ENCODE measurements at regions not wholly inside any gene's neighbourhood (a gene's known extent, or its start where the extent isn't known, plus 50 kb on each side); places are given as distances from the start of the nearest gene placed in this dataset.

- CTCF ChIA-PET (ENCODE audit: low intra/inter-chr PET ratio): no interaction called here
- Histone ChIP-seq H3K4me1 (replicated peaks in 1 of 2; ENCODE audit: control insufficient read depth in 2 of 2, insufficient read depth in 2 of 2, low read length in 2 of 2) (no peaks in the 10 kb centered on the region), H3K9ac (ENCODE audit: insufficient read depth in 1 of 2, low read depth in 2 of 2, low read length in 2 of 2) (no peak overlapping the region), H2AFZ (ENCODE audit: low read depth, low read length) (no peak overlapping the region), H3K4me3 (no peak overlapping the region), H3K27me3 (ENCODE audit: control insufficient read depth in 2 of 2, insufficient read depth in 2 of 2, low read length in 2 of 2) (no peaks in the 10 kb centered on the region), H3K9me1 (ENCODE audit: control insufficient read depth, insufficient read depth, low read length) (no peaks in the 10 kb centered on the region), H3K9me3 (replicated peaks; ENCODE audit: control insufficient read depth, insufficient read depth, low read depth, low read length) (no peaks in the 10 kb centered on the region), H4K20me1 (replicated peaks; ENCODE audit: control insufficient read depth, insufficient read depth, low read length) (no peaks in the 10 kb centered on the region), H3K36me3 (ENCODE audit: control insufficient read depth, insufficient read depth, low read length) (no peaks in the 10 kb centered on the region), H3K79me2 (ENCODE audit: control insufficient read depth, insufficient read depth, low read length) (no peaks in the 10 kb centered on the region), H3K27ac (ENCODE audit: extremely low read depth, low read depth, low read length) (no peak overlapping the region), H3K4me2 (ENCODE audit: insufficient read depth, low read length) (no peak overlapping the region)
- in situ Hi-C loops (cut with MboI): no loop called here
- FAIRE-seq (no peak), ATAC-seq (no peak), DNase-seq (ENCODE audit: extremely low read depth in 1 of 4, low spot score in 3 of 4) (no peak)
- no TSS peak for BruUV-seq (replicated peaks)
- POLR2A ChIA-PET: no interaction called here
- TF ChIP-seq PHF21A (IDR thresholded peaks at IDR 0.05; ENCODE audit: borderline replicate concordance, low read depth): no peak
- TF ChIP-seq PRMT5 (CRISPR knock-in tag; IDR thresholded peaks at IDR 0.05): no peak
- no peak for TF ChIP-seq NCOA4 (IDR thresholded peaks at IDR 0.05; ENCODE audit: partially characterized antibody)
- TF ChIP-seq GABPA (tag; conservative IDR thresholded peaks at IDR 0.05; ENCODE audit: low read depth): no peak
- TF ChIP-seq, protein P1, sequence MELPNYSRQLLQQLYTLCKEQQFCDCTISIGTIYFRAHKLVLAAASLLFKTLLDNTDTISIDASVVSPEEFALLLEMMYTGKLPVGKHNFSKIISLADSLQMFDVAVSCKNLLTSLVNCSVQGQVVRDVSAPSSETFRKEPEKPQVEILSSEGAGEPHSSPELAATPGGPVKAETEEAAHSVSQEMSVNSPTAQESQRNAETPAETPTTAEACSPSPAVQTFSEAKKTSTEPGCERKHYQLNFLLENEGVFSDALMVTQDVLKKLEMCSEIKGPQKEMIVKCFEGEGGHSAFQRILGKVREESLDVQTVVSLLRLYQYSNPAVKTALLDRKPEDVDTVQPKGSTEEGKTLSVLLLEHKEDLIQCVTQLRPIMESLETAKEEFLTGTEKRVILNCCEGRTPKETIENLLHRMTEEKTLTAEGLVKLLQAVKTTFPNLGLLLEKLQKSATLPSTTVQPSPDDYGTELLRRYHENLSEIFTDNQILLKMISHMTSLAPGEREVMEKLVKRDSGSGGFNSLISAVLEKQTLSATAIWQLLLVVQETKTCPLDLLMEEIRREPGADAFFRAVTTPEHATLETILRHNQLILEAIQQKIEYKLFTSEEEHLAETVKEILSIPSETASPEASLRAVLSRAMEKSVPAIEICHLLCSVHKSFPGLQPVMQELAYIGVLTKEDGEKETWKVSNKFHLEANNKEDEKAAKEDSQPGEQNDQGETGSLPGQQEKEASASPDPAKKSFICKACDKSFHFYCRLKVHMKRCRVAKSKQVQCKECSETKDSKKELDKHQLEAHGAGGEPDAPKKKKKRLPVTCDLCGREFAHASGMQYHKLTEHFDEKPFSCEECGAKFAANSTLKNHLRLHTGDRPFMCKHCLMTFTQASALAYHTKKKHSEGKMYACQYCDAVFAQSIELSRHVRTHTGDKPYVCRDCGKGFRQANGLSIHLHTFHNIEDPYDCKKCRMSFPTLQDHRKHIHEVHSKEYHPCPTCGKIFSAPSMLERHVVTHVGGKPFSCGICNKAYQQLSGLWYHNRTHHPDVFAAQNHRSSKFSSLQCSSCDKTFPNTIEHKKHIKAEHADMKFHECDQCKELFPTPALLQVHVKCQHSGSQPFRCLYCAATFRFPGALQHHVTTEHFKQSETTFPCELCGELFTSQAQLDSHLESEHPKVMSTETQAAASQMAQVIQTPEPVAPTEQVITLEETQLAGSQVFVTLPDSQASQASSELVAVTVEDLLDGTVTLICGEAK (IDR thresholded peaks at IDR 0.05): no peak
- TF ChIP-seq, protein P1 (CRISPR knock-in tag; IDR thresholded peaks at IDR 0.05): no peak
- TF ChIP-seq PATZ1 (CRISPR knock-in tag; IDR thresholded peaks at IDR 0.05; ENCODE audit: borderline replicate concordance): no peak
- no peak for TF ChIP-seq GTF3C2 (IDR thresholded peaks at IDR 0.05; ENCODE audit: borderline replicate concordance, extremely low read depth, insufficient read length)
- WGBS (ENCODE audit: insufficient coverage, low coverage, missing lambda C conversion rate): 0% methylated on average over 7 of the region's 7 CpGs
- intact Hi-C loops (cut with micrococcal nuclease): no loop called here
Observed at GRCh38 chr15:61309031-61309511, 80.0 kb upstream of the RORA start.

All from K562 (cell line).